Stimulated activated CD4-positive, alpha-beta T cell treated with anti-CD3 and anti-CD28 coated beads, TNF-alpha, amount 100 ng/mL, for 4 hours (primary cell): ENCODE measurements at regions not wholly inside any gene's neighbourhood (a gene's known extent, or its start where the extent isn't known, plus 50 kb on each side); places are given as distances from the start of the nearest gene placed in this dataset.
A peak's percentile ranks its signal among the peaks of the same experiment; 100 is the strongest.

Experiments
- DNase-seq, 3 experiments: peaks; one replicate each; pipeline ENCODE4 v3.0.0-alpha.2; 2020; ENCODE audit warnings: low read depth in 3 of 3

GRCh38 chr13:52975969-52976368, 52.6 kb upstream of the OLFM4 start:
- DNase-seq: no peak

DNA sequence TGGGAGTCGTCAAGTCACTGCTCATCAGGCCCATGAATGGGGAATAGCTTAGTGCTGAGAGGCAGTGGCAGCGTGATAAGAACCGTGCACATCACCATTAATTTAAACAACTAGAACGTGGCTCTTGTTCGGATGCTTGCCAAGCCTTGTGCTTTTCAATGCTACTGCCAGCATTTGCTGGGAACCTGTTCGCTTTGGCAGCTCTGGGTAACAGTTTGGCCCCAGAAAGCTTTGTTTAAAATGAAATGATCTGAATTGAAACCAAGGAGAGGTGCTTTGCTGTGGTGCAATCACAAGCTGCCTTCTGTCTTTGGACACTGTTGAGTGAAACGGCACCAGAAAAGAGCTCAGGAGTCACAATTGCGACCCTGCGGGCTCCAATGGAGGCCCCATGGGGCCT, 53.5 kb upstream of the OLFM4 start:
- DNase-seq: no peak

DNA sequence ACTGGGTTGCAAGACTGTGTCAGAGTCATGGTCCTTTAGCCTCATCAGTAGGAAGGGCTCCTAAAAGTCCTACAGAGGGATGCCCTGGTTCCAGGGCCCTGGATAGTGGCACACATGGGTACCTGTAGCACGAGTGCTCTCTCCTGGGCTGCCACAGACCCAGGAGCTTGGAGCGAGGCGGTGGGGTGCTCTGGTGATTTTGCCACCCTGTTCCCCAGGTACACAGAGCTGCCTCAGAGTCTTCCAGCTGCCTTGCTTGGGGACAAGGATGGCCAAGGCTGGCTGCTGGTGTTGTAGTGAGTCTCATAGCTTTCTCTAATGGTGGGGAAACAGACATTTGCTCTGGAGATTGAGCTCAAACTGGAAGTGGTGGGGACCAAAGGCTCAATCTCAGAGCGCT, 53.9 kb upstream of the OLFM4 start:
- no peak for DNase-seq

DNA sequence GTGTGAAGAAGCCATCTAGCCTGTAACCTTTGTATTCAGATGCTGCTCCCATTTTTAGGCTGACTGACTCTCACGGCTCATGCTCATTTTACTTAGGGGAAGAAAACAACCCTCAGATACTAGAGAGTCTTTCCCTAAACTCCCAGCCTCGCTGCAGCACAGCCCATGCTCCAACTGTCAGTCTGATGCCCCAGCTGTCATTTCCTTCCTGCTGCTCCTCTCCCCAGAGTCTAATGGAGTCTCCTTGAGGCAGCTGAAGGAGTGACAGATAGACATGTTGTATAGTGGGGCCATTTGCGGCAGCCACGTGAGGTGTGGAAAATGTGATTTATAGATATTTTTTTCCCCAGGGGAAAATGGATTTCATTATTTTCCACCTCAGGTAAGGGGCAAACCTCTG, 59.2 kb upstream of the OLFM4 start:
- DNase-seq: no peak

GRCh38 chr13:52968074-52968700, 60.4 kb upstream of the OLFM4 start:
- DNase-seq: peak; percentile 2 to 30 (median 24)

- no peak for DNase-seq
These were observed 66.6 kb upstream of the OLFM4 start for GRCh38 chr13:52961987-52962386.

- DNase-seq: no peak
These were observed 67.2 kb upstream of the OLFM4 start for GRCh38 chr13:52961256-52961910.

- DNase-seq: no peak
These were observed 73.1 kb upstream of the OLFM4 start for GRCh38 chr13:52955472-52955874.

GRCh38 chr13:52954838-52955237, 73.8 kb upstream of the OLFM4 start:
- DNase-seq: no peak

GRCh38 chr13:52950436-52950956, 78.1 kb upstream of the OLFM4 start:
- no peak for DNase-seq

- DNase-seq: no peak
These were observed 78.9 kb upstream of the OLFM4 start for GRCh38 chr13:52949742-52950141.

DNA sequence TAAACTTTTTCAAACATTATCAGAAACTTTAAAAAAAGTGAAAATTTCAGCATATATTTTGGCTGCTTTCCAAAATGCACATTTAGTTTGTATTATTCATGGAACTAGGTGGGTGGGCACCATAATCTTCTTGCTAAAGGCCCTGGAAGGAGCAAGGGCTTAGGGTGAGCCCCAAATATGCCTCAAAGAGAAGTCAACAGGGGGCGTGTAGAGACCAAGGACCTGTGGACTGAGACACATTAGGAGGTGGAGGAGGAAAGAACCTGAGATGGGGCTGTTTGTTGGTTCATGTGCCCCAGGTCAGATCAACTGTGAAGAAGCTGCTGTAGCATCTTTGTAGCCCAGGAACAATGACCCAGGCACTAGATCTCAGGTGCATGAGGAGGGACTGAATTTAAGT, 79.6 kb upstream of the OLFM4 start:
- no peak for DNase-seq

DNA sequence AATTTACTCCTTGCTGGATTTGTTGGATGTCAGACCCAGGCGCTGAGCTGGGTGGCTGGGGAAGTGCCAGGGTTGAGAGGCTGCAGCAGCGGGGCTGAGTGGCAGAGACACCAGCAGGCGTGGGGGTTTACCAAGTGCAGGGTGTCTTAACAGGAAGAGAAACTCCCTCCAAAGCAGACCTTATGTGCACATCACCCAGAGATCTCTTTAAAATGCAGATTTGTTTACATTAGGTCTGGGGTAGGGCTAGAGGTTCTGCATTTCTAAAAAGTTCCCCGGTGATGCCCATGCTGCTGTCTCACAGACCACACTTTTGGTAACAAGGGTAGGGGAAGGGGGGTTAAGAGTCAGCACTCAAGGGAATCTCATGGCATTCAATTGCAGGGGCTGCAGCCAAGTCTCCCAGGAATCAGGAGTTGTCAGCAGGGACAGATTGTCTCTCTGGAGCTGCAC, 80.7 kb upstream of the OLFM4 start:
- DNase-seq: no peak

GRCh38 chr13:52945348-52945747, 83.3 kb upstream of the OLFM4 start:
- no peak for DNase-seq

DNA sequence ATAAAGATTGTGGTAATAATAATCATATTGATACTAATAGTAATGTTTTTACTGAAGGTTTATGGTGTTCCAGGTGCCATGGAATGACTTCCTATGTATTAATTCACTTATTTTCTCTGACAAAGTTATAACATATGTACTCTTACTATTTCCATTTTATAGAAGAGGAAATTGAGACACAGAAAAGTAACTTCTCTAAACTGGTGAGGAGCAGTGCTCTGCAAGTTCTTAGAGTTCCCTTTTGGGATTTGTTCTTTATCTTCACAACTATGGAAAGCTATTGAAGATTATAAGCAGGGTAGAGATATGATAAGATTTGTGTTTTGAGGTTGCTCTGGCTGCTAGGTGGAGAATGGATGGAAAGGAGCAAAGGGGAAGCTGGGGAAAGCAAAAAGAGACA, 83.9 kb upstream of the OLFM4 start:
- DNase-seq: no peak

DNA sequence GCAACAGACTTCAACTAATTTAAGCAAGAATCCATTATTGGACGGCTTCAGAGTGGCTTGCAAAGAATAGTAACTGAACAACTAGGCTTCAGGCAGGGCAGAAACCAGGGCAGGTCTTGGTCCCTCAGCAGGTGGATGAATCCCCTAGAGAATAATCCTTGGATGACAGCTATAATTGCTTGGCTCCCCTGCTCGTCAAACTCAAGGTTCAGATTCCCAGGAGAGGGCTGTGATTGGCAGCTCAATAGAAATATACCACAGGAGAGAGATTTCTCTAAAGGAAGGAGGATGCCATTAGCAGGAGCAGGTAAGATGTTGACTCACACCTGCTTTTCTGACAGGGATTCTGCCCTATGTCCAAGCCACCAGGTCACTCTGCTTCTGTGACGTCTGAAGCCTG, 89.6 kb upstream of the PCDH8 start:
- no peak for DNase-seq

DNA sequence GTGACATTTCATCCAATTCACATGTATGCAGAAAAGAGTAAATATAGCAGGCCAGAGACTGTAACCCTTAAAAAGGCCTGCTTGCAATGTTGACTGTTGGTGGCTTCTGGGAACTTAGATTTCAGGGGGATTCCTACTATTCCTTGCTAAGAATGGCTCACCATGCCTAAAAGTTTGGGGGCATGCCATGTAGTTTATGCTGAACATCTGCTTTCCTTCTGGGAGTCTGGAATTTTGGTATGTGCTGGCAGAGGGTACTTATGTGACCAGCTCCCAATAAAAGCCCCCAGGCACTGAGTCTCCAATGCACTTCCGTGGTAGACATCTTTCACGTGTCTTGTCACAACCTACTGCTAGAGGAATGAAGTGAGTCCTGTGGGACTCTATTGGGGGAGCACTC, 88.4 kb upstream of the PCDH8 start:
- no peak for DNase-seq

- DNase-seq: no peak
These were observed 85.8 kb upstream of the PCDH8 start for GRCh38 chr13:52934258-52934657.

DNA sequence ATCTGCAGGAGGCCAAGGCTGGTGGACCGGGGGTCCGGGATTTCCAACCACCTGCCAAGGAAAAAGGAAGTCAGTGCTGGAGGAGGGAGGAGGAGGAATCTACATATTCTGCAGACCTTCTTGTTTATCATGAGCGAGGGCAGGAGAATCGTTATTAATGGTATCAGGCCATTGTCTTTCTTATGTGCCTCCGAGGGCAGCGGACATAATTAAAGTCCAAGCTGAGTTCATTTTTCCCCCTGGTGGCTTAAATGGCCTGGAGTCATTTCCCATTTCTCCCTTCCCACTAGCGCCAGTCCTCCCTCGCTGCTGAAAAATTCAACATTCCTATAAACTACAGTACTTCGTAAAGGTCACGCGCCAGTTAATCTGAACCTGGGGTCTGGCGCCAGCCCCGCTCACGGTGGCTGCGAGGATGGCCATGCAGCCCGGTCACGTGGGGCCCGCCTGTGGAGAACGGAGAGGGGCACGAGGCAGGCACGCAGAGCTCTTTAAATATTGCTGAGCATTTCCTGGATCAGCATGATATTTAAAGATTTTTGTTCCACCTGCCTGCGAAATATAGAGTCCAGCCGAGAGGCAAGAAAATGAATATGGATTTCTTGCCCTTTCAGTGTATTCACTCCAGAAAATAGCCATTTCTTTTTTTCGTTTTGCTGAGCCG, 85.2 kb upstream of the PCDH8 start:
- no peak for DNase-seq

- DNase-seq: no peak
These were observed 84.7 kb upstream of the PCDH8 start for GRCh38 chr13:52933099-52933498.

DNA sequence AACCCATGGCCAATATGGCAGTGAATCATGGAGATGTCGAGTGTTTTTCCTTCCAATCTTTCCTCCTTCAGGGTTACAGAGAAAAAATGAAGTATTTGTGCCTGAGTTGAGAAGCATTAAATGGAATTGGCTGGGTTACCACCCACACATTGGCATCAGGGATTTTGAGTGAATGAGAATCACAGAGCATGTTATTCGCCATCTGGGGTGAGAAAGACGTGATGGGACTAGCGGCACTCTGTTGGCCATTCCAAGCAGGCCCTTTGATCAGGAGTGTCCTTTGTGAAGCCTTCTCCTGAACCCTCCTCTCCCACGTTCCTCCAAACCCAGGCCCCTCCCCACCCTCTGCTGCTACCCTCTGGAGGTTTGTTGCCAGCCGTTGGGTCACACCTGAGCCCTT, 84.2 kb upstream of the PCDH8 start:
- DNase-seq: no peak

- no peak for DNase-seq
These were observed 83.3 kb upstream of the PCDH8 start for GRCh38 chr13:52931539-52932431.
